ENCODE measurements at regions not wholly inside any gene's neighbourhood (a gene's known extent, or its start where the extent isn't known, plus 50 kb on each side); places are given as distances from the start of the nearest gene placed in this dataset.
A peak's percentile ranks its signal among the peaks of the same experiment; 100 is the strongest.

- Histone ChIP-seq H3F3A (replicated peaks; ENCODE audit: low read depth) (no peaks in the 10 kb centered on the region), H3K27ac (ENCODE audit: low read depth) (no peak overlapping the region), H4K20me1 (replicated peaks; ENCODE audit: insufficient read depth) (no peaks in the 10 kb centered on the region), H3K9me2 (ENCODE audit: insufficient read depth) (no peaks in the 10 kb centered on the region), H3K4me1 (ENCODE audit: insufficient read depth) (no peaks in the 10 kb centered on the region; the same call in 1 of the 2 replicates), H3K27me3 (ENCODE audit: insufficient read depth) (no peaks in the 10 kb centered on the region), H3K4me3 (no peak overlapping the region), H3K36me3 (ENCODE audit: insufficient read depth) (no peaks in the 10 kb centered on the region), H3K4me2 (no peak overlapping the region), H3K79me2 (replicated peaks; ENCODE audit: insufficient read depth) (no peaks in the 10 kb centered on the region), H2AFZ (no peak overlapping the region)
- DNase-seq (ENCODE audit: low spot score) = no peak
- Mint-ChIP-seq H3K9me3 (no peaks in the 10 kb centered on the region), H3K27ac (no peak overlapping the region), H3K36me3 (ENCODE audit: low read depth) (peaks cover 4% of the 10 kb centered on the region; the same call in 2 of the 3 replicates), H3K27me3 (ENCODE audit: insufficient read depth, low read depth, poor library complexity) (no peaks in the 10 kb centered on the region), H3K4me3 (no peak overlapping the region), H3K4me1 (peaks cover 20% of the 10 kb centered on the region)
- ATAC-seq = no peak
- TF ChIP-seq CREB1 (CRISPR knock-in tag; IDR thresholded peaks at IDR 0.05; ENCODE audit: low read depth) (no peak), JUNB (IDR thresholded peaks at IDR 0.05; ENCODE audit: unreplicated experiment) (no peak), ZNF114 (CRISPR knock-in tag; IDR thresholded peaks at IDR 0.05) (no peak), STAT1 (IDR thresholded peaks at IDR 0.05; ENCODE audit: unreplicated experiment) (no peak), EZH2phosphoT487 (IDR thresholded peaks at IDR 0.05; ENCODE audit: unreplicated experiment) (no peak), POLR2AphosphoS5 (IDR thresholded peaks at IDR 0.05; ENCODE audit: low read depth) (no peak), NANOG (IDR thresholded peaks at IDR 0.05; ENCODE audit: borderline replicate concordance) (no peak)
These were observed 62.1 kb upstream of the AMOTL1 start for GRCh38 chr11:94705891-94706615.

- Histone ChIP-seq H3K27me3 (ENCODE audit: insufficient read depth) (no peaks in the 10 kb centered on the region), H3K4me2 (no peak overlapping the region), H3K79me2 (replicated peaks; ENCODE audit: insufficient read depth) (no peaks in the 10 kb centered on the region), H3K9me2 (ENCODE audit: insufficient read depth) (no peaks in the 10 kb centered on the region), H3K27ac (ENCODE audit: low read depth) (no peak overlapping the region), H2AFZ (no peak overlapping the region), H3K36me3 (ENCODE audit: insufficient read depth) (no peaks in the 10 kb centered on the region), H4K20me1 (replicated peaks; ENCODE audit: insufficient read depth) (no peaks in the 10 kb centered on the region), H3F3A (replicated peaks; ENCODE audit: low read depth) (no peaks in the 10 kb centered on the region), H3K4me3 (no peak overlapping the region), H3K4me1 (ENCODE audit: insufficient read depth) (no peaks in the 10 kb centered on the region; the same call in 1 of the 2 replicates)
- no peak for TF ChIP-seq POLR2AphosphoS5 (IDR thresholded peaks at IDR 0.05; ENCODE audit: low read depth)
- no peak for TF ChIP-seq NANOG (IDR thresholded peaks at IDR 0.05; ENCODE audit: borderline replicate concordance)
- peak; percentile 69 for TF ChIP-seq ZNF462 (CRISPR knock-in tag; IDR thresholded peaks at IDR 0.05)
- TF ChIP-seq, protein P1, sequence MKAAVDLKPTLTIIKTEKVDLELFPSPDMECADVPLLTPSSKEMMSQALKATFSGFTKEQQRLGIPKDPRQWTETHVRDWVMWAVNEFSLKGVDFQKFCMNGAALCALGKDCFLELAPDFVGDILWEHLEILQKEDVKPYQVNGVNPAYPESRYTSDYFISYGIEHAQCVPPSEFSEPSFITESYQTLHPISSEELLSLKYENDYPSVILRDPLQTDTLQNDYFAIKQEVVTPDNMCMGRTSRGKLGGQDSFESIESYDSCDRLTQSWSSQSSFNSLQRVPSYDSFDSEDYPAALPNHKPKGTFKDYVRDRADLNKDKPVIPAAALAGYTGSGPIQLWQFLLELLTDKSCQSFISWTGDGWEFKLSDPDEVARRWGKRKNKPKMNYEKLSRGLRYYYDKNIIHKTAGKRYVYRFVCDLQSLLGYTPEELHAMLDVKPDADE (IDR thresholded peaks at IDR 0.05) = no peak
- TF ChIP-seq STAT1 (IDR thresholded peaks at IDR 0.05; ENCODE audit: unreplicated experiment) = no peak
- peak; percentile 31; the same call in 2 of the 3 replicates for ATAC-seq
- Mint-ChIP-seq H3K4me1 (peaks cover 20% of the 10 kb centered on the region), H3K27ac (no peak overlapping the region), H3K36me3 (ENCODE audit: low read depth) (no peaks in the 10 kb centered on the region), H3K27me3 (ENCODE audit: insufficient read depth, low read depth, poor library complexity) (no peaks in the 10 kb centered on the region), H3K4me3 (no peak overlapping the region), H3K9me3 (no peaks in the 10 kb centered on the region)
- DNase-seq (ENCODE audit: low spot score) = no peak
These were observed 60.0 kb upstream of the AMOTL1 start for GRCh38 chr11:94708176-94708575.
